NT2/D1 (cell line): ENCODE measurements at regions not wholly inside any gene's neighbourhood (a gene's known extent, or its start where the extent isn't known, plus 50 kb on each side); places are given as distances from the start of the nearest gene placed in this dataset.

ENCODE experiments used
- SUZ12 ChIP-seq: IDR thresholded peaks from 2 replicates; pipeline ENCODE4 v1.6.1; 2011; ENCODE audit not compliant: insufficient read length, insufficient read depth; ENCODE audit errors: extremely low read depth
- YY1 ChIP-seq: IDR thresholded peaks from 2 replicates; pipeline ENCODE4 v1.6.1; 2011; ENCODE audit not compliant: insufficient read length, insufficient read depth
- ZNF274 ChIP-seq: IDR thresholded peaks from 2 replicates; pipeline ENCODE4 v1.6.1; 2011; ENCODE audit warnings: mild to moderate bottlenecking, low read depth, low read length

DNA sequence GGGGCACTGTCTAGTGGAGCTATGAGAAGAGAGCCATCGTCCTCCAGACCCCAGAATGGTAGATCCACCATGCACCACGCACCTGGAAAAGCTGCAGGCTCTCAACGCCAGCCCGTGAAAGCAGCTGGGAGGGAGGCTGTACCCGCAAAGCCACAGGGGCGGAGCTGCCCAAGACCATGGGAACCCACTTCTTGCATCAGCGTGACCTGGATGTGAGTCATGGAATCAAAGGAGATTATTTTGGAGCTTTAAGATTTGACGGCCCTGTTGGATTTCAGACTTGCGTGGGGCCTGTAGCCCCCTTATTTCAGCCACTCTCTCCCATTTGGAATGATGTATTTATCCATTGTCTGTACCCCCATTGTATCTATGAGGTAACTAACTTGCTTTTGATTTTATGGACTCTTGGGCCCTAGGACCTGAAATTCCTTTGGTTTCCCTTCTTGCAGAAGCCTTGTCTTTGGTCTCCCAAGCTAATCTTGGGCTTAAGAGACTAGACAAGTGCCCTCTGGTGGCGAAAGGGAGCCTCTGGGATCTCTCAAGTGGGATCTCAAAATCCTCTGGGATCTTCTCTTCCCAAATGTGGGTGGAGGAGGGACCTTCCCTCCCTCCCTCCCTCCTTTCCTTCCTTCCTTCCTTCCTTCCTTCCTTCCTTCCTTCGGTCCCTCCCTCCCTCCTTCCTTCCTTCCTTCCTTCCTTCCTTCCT, 58.2 kb upstream of the HAPSTR1 start:
- TF ChIP-seq YY1 = no peak
- TF ChIP-seq ZNF274 = no peak
- no peak for TF ChIP-seq SUZ12
